ENCODE measurements at regions not wholly inside any gene's neighbourhood (a gene's known extent, or its start where the extent isn't known, plus 50 kb on each side); places are given as distances from the start of the nearest gene placed in this dataset.

GRCh38 chr6:98695091-98695801, 139.1 kb upstream of the POU3F2 start:
- Histone ChIP-seq H3K4me1 (ENCODE audit: control insufficient read depth, insufficient read depth, low read length, unreplicated experiment) (no peaks in the 10 kb centered on the region), H3K79me2 (ENCODE audit: control insufficient read depth, insufficient read depth, low read length, unreplicated experiment) (no peaks in the 10 kb centered on the region), H3K4me3 (ENCODE audit: low read depth, low read length) (no peak overlapping the region), H3K27me3 (ENCODE audit: insufficient read depth, low read length) (no peaks in the 10 kb centered on the region), H3K27ac (ENCODE audit: low read depth, low read length) (no peak overlapping the region), H3K36me3 (ENCODE audit: insufficient read depth, low read length) (no peaks in the 10 kb centered on the region), H2AFZ (ENCODE audit: low read length, unreplicated experiment) (no peak overlapping the region)

- Histone ChIP-seq H3K27ac (ENCODE audit: low read depth, low read length) (no peak overlapping the region), H2AFZ (ENCODE audit: low read length, unreplicated experiment) (no peak overlapping the region), H3K27me3 (ENCODE audit: insufficient read depth, low read length) (no peaks in the 10 kb centered on the region), H3K4me1 (ENCODE audit: control insufficient read depth, insufficient read depth, low read length, unreplicated experiment) (no peaks in the 10 kb centered on the region), H3K36me3 (ENCODE audit: insufficient read depth, low read length) (no peaks in the 10 kb centered on the region), H3K4me3 (ENCODE audit: low read depth, low read length) (no peak overlapping the region), H3K79me2 (ENCODE audit: control insufficient read depth, insufficient read depth, low read length, unreplicated experiment) (no peaks in the 10 kb centered on the region)
Observed at GRCh38 chr6:98711380-98711779, 123.0 kb upstream of the POU3F2 start.

GRCh38 chr6:98716341-98716740, 118.0 kb upstream of the POU3F2 start:
- Histone ChIP-seq H3K4me1 (ENCODE audit: control insufficient read depth, insufficient read depth, low read length, unreplicated experiment) (no peaks in the 10 kb centered on the region), H2AFZ (ENCODE audit: low read length, unreplicated experiment) (no peak overlapping the region), H3K36me3 (ENCODE audit: insufficient read depth, low read length) (no peaks in the 10 kb centered on the region), H3K79me2 (ENCODE audit: control insufficient read depth, insufficient read depth, low read length, unreplicated experiment) (no peaks in the 10 kb centered on the region), H3K27ac (ENCODE audit: low read depth, low read length) (no peak overlapping the region), H3K27me3 (ENCODE audit: insufficient read depth, low read length) (no peaks in the 10 kb centered on the region), H3K4me3 (ENCODE audit: low read depth, low read length) (no peak overlapping the region)

- Histone ChIP-seq H3K36me3 (ENCODE audit: insufficient read depth, low read length) (no peaks in the 10 kb centered on the region), H3K79me2 (ENCODE audit: control insufficient read depth, insufficient read depth, low read length, unreplicated experiment) (no peaks in the 10 kb centered on the region), H3K27ac (ENCODE audit: low read depth, low read length) (no peak overlapping the region), H3K4me1 (ENCODE audit: control insufficient read depth, insufficient read depth, low read length, unreplicated experiment) (no peaks in the 10 kb centered on the region), H2AFZ (ENCODE audit: low read length, unreplicated experiment) (no peak overlapping the region), H3K4me3 (ENCODE audit: low read depth, low read length) (no peak overlapping the region), H3K27me3 (ENCODE audit: insufficient read depth, low read length) (no peaks in the 10 kb centered on the region)
Observed at GRCh38 chr6:98717322-98717877, 117.0 kb upstream of the POU3F2 start.

GRCh38 chr6:98717988-98718387, 116.4 kb upstream of the POU3F2 start:
- Histone ChIP-seq H3K79me2 (ENCODE audit: control insufficient read depth, insufficient read depth, low read length, unreplicated experiment) (no peaks in the 10 kb centered on the region), H2AFZ (ENCODE audit: low read length, unreplicated experiment) (no peak overlapping the region), H3K36me3 (ENCODE audit: insufficient read depth, low read length) (no peaks in the 10 kb centered on the region), H3K4me1 (ENCODE audit: control insufficient read depth, insufficient read depth, low read length, unreplicated experiment) (no peaks in the 10 kb centered on the region), H3K27ac (ENCODE audit: low read depth, low read length) (no peak overlapping the region), H3K27me3 (ENCODE audit: insufficient read depth, low read length) (no peaks in the 10 kb centered on the region), H3K4me3 (ENCODE audit: low read depth, low read length) (no peak overlapping the region)

GRCh38 chr6:98724537-98724936, 109.8 kb upstream of the POU3F2 start:
- no peak overlapping the region for H3K4me3 ChIP-seq (ENCODE audit: low read depth, low read length)
- no peak overlapping the region for H3K27ac ChIP-seq (ENCODE audit: low read depth, low read length)
- no peak overlapping the region for H2AFZ ChIP-seq (ENCODE audit: low read length, unreplicated experiment)
- no peaks in the 10 kb centered on the region for H3K4me1 ChIP-seq (ENCODE audit: control insufficient read depth, insufficient read depth, low read length, unreplicated experiment)
- no peaks in the 10 kb centered on the region for H3K27me3 ChIP-seq (ENCODE audit: insufficient read depth, low read length)
- no peaks in the 10 kb centered on the region for H3K36me3 ChIP-seq (ENCODE audit: insufficient read depth, low read length)
- H3K79me2 ChIP-seq (ENCODE audit: control insufficient read depth, insufficient read depth, low read length, unreplicated experiment), result no peaks in the 10 kb centered on the region

GRCh38 chr6:98747273-98747672, 87.1 kb upstream of the POU3F2 start:
- no peak overlapping the region for H3K4me3 ChIP-seq (ENCODE audit: low read depth, low read length)
- H3K4me1 ChIP-seq (ENCODE audit: control insufficient read depth, insufficient read depth, low read length, unreplicated experiment), result no peaks in the 10 kb centered on the region
- H3K27me3 ChIP-seq (ENCODE audit: insufficient read depth, low read length), result no peaks in the 10 kb centered on the region
- H3K79me2 ChIP-seq (ENCODE audit: control insufficient read depth, insufficient read depth, low read length, unreplicated experiment), result no peaks in the 10 kb centered on the region
- H3K27ac ChIP-seq (ENCODE audit: low read depth, low read length), result no peak overlapping the region
- no peak overlapping the region for H2AFZ ChIP-seq (ENCODE audit: low read length, unreplicated experiment)
- H3K36me3 ChIP-seq (ENCODE audit: insufficient read depth, low read length), result no peaks in the 10 kb centered on the region

- Histone ChIP-seq H3K4me3 (ENCODE audit: low read depth, low read length) (no peak overlapping the region), H3K27me3 (ENCODE audit: insufficient read depth, low read length) (no peaks in the 10 kb centered on the region), H3K4me1 (ENCODE audit: control insufficient read depth, insufficient read depth, low read length, unreplicated experiment) (no peaks in the 10 kb centered on the region), H2AFZ (ENCODE audit: low read length, unreplicated experiment) (no peak overlapping the region), H3K36me3 (ENCODE audit: insufficient read depth, low read length) (no peaks in the 10 kb centered on the region), H3K27ac (ENCODE audit: low read depth, low read length) (no peak overlapping the region), H3K79me2 (ENCODE audit: control insufficient read depth, insufficient read depth, low read length, unreplicated experiment) (no peaks in the 10 kb centered on the region)
Observed at GRCh38 chr6:98747960-98748359, 86.4 kb upstream of the POU3F2 start.

- no peaks in the 10 kb centered on the region for H3K79me2 ChIP-seq (ENCODE audit: control insufficient read depth, insufficient read depth, low read length, unreplicated experiment)
- H3K27ac ChIP-seq (ENCODE audit: low read depth, low read length), result no peak overlapping the region
- H3K4me1 ChIP-seq (ENCODE audit: control insufficient read depth, insufficient read depth, low read length, unreplicated experiment), result no peaks in the 10 kb centered on the region
- no peaks in the 10 kb centered on the region for H3K27me3 ChIP-seq (ENCODE audit: insufficient read depth, low read length)
- H3K4me3 ChIP-seq (ENCODE audit: low read depth, low read length), result no peak overlapping the region
- no peak overlapping the region for H2AFZ ChIP-seq (ENCODE audit: low read length, unreplicated experiment)
- H3K36me3 ChIP-seq (ENCODE audit: insufficient read depth, low read length), result no peaks in the 10 kb centered on the region
Observed at GRCh38 chr6:98759459-98759858, 74.9 kb upstream of the POU3F2 start.

- Histone ChIP-seq H3K27ac (ENCODE audit: low read depth, low read length) (no peak overlapping the region), H3K27me3 (ENCODE audit: insufficient read depth, low read length) (peaks cover 14% of the 10 kb centered on the region; the same call in 1 of the 2 replicates), H2AFZ (ENCODE audit: low read length, unreplicated experiment) (peak overlapping the region; percentile 84), H3K79me2 (ENCODE audit: control insufficient read depth, insufficient read depth, low read length, unreplicated experiment) (no peaks in the 10 kb centered on the region), H3K4me3 (ENCODE audit: low read depth, low read length) (peak overlapping the region; percentile 81), H3K36me3 (ENCODE audit: insufficient read depth, low read length) (no peaks in the 10 kb centered on the region), H3K4me1 (ENCODE audit: control insufficient read depth, insufficient read depth, low read length, unreplicated experiment) (no peaks in the 10 kb centered on the region)
Observed at GRCh38 chr6:98764373-98764911, 69.9 kb upstream of the POU3F2 start.

- Histone ChIP-seq H3K27ac (ENCODE audit: low read depth, low read length) (no peak overlapping the region), H3K27me3 (ENCODE audit: insufficient read depth, low read length) (peaks cover 50% of the 10 kb centered on the region), H3K36me3 (ENCODE audit: insufficient read depth, low read length) (no peaks in the 10 kb centered on the region), H3K4me1 (ENCODE audit: control insufficient read depth, insufficient read depth, low read length, unreplicated experiment) (no peaks in the 10 kb centered on the region), H3K79me2 (ENCODE audit: control insufficient read depth, insufficient read depth, low read length, unreplicated experiment) (no peaks in the 10 kb centered on the region), H2AFZ (ENCODE audit: low read length, unreplicated experiment) (no peak overlapping the region), H3K4me3 (ENCODE audit: low read depth, low read length) (no peak overlapping the region)
Observed at GRCh38 chr6:98769546-98769945, 64.8 kb upstream of the POU3F2 start.

All from ACC112 (cell line).